A673 (cell line): ENCODE measurements at regions not wholly inside any gene's neighbourhood (a gene's known extent, or its start where the extent isn't known, plus 50 kb on each side); places are given as distances from the start of the nearest gene placed in this dataset.

Experiments
- EZH2 ChIP-seq: fragments of 200-600 bp; sonication (generic); IDR thresholded peaks from 2 replicates; pipeline ENCODE4 v1.6.1; 2017; ENCODE audit warnings: borderline replicate concordance, low read depth, mild to moderate bottlenecking, mixed read lengths, antibody characterized with exemption, low read length; ENCODE audit not compliant: poor library complexity, severe bottlenecking
- TF ChIP-seq, protein P1 (sequence below): fragments of 300-800, 200-600 bp; sonication (generic); conservative IDR thresholded peaks from 2 replicates; pipeline ENCODE4 v1.5.1; 2017; ENCODE audit warnings: low read depth, mild to moderate bottlenecking, antibody characterized with exemption, low read length, moderate library complexity, mixed read lengths

DNA sequence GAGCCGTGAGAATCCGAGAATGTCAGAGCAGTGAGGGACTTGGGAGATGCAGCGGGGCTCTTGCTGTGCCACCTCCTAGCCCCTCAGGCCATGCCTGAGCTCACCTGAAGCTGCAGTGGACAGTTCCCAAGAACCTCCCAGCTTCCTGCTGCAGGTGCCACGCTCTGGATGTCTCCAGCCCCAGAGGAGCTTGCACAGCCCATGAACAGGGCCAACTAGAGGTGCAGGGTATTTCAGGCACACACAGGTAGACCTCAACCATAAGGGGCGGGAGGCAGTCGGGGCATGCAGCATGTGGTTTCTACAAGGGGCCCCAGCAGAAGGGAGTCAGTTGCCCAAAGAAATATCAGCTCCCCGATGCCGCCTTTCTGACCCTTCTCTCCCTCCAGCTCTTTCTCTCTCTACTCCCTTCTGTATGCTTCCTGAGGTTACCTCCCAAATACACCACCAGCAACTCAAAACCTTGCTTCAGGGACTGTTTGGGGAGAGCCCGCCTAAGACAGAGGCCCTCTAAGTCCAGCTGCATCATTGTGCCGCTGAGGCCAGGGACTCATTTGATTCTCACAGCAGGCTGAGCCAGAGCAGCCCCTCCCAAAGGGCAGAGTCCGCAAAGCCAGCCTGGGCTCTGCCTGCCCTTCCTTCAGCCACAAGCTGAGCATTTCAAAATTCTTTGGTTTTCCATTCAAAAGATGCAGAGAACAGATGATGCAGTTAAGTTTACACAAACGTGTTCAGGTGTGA lies 209.8 kb downstream of the MATN1 start:
- TF ChIP-seq, protein P1, sequence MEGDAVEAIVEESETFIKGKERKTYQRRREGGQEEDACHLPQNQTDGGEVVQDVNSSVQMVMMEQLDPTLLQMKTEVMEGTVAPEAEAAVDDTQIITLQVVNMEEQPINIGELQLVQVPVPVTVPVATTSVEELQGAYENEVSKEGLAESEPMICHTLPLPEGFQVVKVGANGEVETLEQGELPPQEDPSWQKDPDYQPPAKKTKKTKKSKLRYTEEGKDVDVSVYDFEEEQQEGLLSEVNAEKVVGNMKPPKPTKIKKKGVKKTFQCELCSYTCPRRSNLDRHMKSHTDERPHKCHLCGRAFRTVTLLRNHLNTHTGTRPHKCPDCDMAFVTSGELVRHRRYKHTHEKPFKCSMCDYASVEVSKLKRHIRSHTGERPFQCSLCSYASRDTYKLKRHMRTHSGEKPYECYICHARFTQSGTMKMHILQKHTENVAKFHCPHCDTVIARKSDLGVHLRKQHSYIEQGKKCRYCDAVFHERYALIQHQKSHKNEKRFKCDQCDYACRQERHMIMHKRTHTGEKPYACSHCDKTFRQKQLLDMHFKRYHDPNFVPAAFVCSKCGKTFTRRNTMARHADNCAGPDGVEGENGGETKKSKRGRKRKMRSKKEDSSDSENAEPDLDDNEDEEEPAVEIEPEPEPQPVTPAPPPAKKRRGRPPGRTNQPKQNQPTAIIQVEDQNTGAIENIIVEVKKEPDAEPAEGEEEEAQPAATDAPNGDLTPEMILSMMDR = no peak
- TF ChIP-seq EZH2 = no peak
